Glomerular endothelial cell (primary cell): ENCODE measurements at regions not wholly inside any gene's neighbourhood (a gene's known extent, or its start where the extent isn't known, plus 50 kb on each side); places are given as distances from the start of the nearest gene placed in this dataset.

Experiments used
- DNase-seq: peaks from one replicate; pipeline ENCODE4 v3.0.0-alpha.2; 2011; ENCODE audit warnings: low read depth, low spot score; ENCODE audit errors: extremely low read depth

- no peak for DNase-seq
Measured at GRCh38 chr10:43964486-43964885, 315.8 kb upstream of the ZNF32 start.

- DNase-seq, result no peak
Measured at GRCh38 chr10:43963793-43964425, 315.2 kb upstream of the ZNF32 start.

DNA sequence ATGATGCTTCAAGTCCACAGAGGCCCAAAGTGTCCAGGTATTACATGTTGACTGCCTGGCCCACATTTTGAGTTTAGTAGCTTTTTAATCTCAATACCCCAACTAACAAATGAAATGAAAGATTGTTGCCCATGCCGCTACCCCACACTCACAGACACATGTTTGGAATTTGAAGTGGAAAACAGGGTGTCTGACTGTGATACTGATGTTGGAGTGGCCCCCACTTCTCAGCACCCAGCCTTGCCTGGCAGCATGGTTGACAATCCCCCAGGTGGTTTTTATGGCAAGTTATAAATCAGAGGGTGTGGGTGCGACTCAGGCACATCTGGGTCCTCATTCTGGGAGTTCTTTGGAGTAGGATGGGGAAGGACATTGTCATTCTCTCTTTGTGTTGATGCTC is 314.7 kb upstream of the ZNF32 start:
- DNase-seq, result no peak

DNA sequence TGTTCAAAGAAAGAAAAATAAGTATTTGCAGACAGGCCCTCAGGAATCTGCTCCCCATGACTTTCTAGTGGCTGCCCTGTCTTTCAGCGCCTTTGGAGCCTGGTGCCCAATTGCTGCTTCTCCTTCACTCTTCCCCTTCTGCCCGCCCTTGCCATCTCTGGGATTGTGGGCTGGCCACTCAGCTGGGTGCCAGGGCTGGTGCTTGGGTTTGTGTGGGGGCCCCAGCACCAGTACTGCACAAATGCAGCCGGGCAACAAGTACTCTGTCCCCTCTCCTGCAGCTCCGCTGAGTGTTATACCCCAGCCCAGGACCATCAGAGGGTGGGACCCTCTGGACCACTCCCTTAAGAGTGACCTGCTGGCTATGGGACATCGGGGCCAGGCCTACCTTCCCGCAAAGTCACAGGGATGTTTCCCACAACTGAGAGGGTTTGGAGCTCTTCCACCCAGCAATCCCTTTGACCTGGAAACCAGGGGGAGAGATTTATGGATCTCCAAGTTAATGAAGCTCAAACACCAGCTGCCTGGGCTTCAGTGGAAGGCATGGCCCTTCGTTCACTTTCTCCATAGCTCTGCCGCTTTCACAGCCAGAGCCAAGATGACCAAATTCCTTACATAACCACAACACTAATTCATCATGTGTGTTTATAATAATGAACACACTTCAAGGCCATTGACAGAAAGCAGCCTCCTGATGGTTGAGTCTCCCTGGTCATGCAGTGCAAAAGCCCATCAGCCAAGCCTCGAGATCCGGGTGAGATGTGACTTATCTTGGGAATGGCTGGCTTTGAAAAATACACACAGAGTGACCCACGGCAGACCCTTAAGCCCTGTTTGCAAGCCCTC is 313.9 kb upstream of the ZNF32 start:
- no peak for DNase-seq

- no peak for DNase-seq
Measured at GRCh38 chr10:43961523-43962345, 313.1 kb upstream of the ZNF32 start.

- DNase-seq, result no peak
Measured at GRCh38 chr10:43960981-43961380, 312.3 kb upstream of the ZNF32 start.

- DNase-seq, result no peak
Measured at GRCh38 chr10:43960477-43960876, 311.8 kb upstream of the ZNF32 start.

- DNase-seq, result no peak
Measured at GRCh38 chr10:43960135-43960415, 311.4 kb upstream of the ZNF32 start.

DNA sequence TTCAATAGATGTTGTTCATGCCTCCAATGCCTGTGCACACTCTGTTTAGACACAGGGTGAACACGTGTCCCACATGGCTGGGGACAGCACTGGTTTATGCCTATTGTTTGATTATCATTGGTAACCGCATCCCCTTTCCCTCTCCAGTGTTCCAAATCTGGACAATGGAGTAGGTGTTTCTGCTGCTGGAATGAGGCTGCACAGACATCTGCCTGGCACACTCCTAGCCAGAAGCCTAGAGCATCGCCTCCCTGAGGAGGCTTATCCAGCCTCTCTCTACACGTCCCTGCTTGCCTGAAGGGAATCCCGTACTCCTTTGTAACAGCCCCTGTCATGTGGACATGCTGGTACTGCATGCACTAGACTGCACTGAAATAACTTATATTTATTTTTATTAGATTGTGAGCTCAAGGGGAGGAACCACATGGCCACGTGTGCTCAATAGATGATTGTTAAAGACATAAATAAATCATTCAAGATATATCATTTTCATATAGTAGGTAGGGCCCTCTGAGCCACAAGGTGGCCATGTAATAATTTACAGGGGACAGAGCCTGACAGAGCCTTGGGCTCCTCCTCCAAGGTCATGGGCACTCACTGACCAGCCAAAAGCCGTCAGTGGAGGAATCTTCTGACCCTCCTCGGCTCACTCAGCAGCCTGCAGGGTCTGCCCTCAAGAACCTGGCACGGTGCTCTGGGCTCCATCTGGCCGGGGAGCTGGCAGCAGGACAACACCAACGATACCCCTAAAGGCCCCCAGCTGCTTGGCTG is 310.9 kb upstream of the ZNF32 start:
- no peak for DNase-seq

- DNase-seq, result no peak
Measured at GRCh38 chr10:43958964-43959363, 310.3 kb upstream of the ZNF32 start.

- no peak for DNase-seq
Measured at GRCh38 chr10:43958071-43958432, 309.4 kb upstream of the ZNF32 start.

DNA sequence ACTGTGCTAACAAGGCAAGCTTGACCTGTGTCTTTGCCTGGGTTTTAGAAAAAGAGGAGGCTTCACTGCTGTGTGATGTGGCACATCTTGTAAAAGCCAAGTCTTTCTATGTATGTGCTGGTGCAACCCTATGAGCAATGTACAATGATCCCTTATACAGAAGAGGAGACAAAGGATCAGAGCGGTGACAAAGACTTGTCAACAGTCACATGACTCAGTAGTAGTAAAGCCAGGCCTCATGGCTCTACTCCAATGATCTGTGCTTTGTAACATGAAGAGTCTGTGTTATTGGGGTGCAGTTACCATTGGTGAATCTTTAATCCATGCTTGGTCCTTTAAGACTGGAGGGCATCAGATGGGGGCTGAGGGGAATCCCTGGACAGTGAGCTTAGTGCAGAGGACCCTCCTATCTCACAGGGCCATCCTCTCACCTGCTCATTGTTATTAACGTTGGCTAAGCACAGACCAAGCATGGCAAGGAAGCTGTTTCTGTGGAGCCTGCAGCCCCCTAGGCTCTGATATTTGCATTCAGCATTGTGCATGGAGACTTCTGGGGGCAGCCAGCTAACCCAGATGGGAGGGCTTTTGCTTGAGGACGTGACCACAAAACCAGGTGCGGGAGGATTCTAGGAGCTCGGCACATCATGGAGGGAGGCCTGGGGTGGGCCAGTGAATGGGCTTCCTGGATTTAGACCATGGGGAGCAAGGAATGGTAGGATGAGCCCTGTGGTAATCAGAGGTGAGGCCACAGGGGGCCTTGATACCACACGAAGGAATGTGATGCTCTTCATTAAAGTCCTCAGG is 308.8 kb upstream of the ZNF32 start:
- DNase-seq, result no peak

DNA sequence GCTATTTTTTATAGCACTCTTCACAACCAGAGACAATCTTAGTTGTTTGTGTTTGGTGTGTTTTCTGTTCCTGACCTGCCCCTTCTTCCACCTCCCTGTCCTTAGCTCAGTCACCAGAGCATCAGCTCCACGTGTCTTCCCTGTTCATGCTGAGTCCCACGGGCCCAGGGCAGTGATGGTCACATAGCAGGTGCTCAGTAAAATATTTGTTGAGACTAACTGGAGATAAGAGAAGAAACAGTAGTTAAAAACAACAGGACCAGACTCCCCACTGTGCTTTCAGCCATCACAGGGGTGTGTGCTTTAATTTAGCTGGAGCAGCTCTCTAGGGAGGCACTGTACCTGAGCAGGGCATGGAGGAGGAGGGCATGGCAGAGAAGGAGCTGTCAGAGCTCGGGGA is 307.3 kb upstream of the ZNF32 start:
- no peak for DNase-seq

DNA sequence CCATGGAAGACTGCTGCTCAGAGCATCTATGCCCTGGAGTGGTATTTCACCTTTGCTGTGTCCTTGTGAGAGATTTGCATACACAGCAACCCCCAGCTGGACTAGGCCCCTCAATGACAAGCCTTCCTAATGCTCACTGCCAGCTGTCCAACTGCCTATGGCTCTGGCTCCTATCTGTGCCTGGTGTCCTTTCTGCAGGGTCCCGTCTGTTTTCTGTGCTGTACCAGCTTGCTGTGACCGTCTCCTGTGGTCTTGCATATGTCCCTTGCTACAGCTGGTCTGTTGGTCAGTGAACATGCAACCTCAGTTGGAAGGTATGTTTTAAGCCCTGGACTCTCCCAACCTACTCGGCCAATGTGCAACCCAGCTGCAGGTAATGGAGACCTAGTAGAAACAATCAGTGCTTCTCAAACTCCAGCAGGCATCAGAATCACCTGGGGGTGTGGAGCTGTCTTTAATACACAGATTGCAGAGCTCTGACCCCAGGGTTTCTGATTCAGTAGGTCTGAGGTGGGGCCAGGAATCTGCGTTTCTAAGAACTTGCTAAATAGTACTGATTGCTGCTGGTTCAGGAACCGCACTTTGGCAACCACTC is 306.4 kb upstream of the ZNF32 start:
- DNase-seq, result no peak

GRCh38 chr10:43953672-43954071 is 305.0 kb upstream of the ZNF32 start:
- DNase-seq, result no peak

DNA sequence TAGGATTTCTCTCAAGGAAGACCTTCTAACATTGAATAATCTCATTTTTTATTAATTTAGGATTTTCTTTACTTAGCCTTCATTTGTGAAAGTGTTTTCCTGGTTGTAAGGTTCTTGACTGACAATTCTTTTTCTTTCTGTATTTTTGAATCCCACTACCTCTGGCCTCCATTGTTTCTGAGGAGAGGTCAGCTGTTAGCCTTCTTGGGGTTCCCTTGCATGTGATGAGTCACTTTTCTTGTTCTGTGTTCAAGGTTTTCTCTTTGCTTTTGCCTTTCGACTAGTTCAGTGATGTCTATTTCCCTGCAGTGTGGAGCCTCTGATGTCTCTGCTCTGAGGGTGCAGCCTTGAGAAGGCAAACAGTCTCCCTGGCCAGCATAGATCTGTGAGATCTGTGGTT is 304.1 kb upstream of the ZNF32 start:
- no peak for DNase-seq

DNA sequence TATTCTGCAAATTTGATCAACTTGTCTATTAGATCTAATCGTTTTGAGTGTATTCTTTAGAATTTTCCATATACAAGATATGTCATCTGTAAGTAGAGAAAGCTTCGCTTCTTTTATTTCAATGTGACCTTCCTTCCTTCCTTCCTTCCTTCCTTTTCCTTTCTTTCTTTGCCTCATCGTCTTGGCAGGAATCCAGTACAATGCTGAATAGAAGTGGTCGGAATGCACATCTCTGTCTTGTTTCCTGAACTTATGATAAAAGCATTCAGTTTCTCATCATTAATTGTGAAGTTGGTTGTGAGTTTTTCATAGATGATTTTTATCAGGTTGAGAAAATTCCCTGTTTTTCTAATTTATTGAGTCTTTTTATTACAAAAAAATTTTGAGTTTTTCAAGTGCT is 300.7 kb upstream of the ZNF32 start:
- no peak for DNase-seq

- DNase-seq, result no peak
Measured at GRCh38 chr10:43946445-43946844, 297.8 kb upstream of the ZNF32 start.

GRCh38 chr10:43945908-43946307 is 297.2 kb upstream of the ZNF32 start:
- no peak for DNase-seq
